ENCODE measurements at regions not wholly inside any gene's neighbourhood (a gene's known extent, or its start where the extent isn't known, plus 50 kb on each side); places are given as distances from the start of the nearest gene placed in this dataset.

DNA sequence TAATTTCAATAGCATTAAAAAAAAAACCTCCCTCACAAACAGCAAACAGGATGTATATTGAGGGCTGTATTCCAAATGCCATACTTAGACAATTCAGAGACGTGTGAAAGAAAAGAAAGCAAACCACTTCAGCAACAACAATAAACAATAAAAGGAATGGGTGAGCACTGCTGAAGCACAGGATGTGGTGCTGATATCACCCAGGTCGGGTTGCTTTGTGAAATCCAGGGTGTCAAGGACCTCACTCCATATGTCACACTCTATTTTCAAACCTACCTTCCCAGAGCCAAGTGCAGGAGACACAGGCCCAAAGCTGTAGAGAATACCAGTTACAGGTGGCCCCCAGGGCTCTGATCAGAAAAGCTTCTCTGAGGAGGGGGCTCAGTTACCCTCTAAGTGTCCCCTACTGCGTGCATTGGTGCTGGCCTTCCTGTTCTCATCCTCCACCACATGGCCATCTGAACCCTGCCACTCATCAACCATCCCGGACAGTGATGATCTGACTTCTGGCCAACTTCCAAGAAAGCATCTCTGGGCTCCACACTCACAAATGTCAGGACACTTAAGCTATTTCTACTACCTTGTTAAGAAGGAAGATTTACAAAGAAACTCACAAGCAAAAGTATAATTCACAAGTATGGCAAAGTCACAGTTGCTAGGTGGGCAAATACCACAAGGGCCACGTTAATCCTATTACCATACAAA lies 363.0 kb downstream of the SS18 start:
- in situ Hi-C loops (cut with HindIII; ENCODE audit: low pct_unique_long_range_greater_than_20kb, low sequenced_read_pairs): no loop called here
- no peak for TF ChIP-seq JUND (IDR thresholded peaks at IDR 0.05; ENCODE audit: low read depth)
- no peak for DNase-seq (ENCODE audit: low read depth in 1 of 2, low spot score in 1 of 2)

DNA sequence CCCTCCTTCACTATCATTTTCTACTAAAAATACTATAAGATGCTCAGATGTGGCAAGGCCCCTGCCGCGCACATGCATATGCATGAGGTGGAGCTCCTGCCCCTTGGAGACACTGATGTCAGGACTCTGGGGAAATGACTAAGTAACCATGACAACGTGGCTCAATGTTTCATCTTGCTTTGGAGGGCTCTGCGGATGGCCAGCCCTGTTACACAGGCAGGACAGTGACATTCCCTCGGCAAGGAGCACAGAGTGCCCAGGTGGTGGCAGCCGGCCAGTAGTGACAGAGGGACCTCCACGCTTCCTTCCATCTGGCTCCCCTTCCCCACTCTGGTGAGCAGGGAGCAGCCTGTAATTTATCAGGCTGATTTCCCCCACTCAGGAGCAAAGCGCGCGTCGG lies 364.1 kb downstream of the SS18 start:
- DNase-seq (ENCODE audit: low read depth in 1 of 2, low spot score in 1 of 2): no peak
- in situ Hi-C loops (cut with HindIII; ENCODE audit: low pct_unique_long_range_greater_than_20kb, low sequenced_read_pairs): no loop called here
- no peak for TF ChIP-seq JUND (IDR thresholded peaks at IDR 0.05; ENCODE audit: low read depth)

DNA sequence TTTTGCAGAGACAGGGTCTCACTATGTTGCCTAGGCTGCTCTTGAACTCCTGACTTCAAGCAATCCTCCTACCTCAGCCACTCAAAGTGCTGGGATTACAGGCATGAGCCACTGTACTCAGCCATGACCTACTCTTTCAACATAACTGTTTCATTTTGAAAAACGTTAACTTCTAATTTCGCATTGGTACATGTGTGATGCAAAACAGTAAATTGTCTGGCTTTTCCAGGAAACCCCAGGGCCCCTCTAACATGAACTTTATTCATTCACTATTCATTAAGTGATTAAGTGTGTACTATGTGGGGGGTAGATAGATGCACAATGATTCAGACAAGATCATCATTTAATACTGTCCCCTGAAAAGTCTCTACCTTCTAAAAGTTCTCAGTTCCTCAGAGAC lies 364.9 kb downstream of the SS18 start:
- no peak for TF ChIP-seq JUND (IDR thresholded peaks at IDR 0.05; ENCODE audit: low read depth)
- DNase-seq (ENCODE audit: low read depth in 1 of 2, low spot score in 1 of 2): no peak
- in situ Hi-C loops (cut with HindIII; ENCODE audit: low pct_unique_long_range_greater_than_20kb, low sequenced_read_pairs): no loop called here

DNA sequence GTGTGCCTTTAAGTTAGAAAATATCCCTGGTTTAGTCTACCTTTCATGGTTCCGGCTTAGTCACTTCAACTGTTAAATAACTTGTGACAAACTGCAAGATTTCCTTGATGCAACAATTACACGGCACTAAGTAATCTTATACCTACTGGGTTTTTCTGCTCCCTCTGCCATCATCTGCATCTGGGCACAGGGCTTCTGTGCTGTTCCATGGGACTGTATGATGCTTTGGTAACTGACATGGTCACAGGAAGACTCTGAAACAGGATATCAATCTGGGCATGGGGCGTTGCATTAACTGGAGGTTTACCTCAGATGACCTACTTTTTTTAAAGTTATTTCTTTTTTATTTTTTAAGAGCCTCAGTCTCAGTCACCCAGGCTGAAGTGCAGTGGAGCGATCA lies 365.4 kb downstream of the SS18 start:
- in situ Hi-C loops (cut with HindIII; ENCODE audit: low pct_unique_long_range_greater_than_20kb, low sequenced_read_pairs): no loop called here
- DNase-seq (ENCODE audit: low read depth in 1 of 2, low spot score in 1 of 2): no peak
- no peak for TF ChIP-seq JUND (IDR thresholded peaks at IDR 0.05; ENCODE audit: low read depth)

DNA sequence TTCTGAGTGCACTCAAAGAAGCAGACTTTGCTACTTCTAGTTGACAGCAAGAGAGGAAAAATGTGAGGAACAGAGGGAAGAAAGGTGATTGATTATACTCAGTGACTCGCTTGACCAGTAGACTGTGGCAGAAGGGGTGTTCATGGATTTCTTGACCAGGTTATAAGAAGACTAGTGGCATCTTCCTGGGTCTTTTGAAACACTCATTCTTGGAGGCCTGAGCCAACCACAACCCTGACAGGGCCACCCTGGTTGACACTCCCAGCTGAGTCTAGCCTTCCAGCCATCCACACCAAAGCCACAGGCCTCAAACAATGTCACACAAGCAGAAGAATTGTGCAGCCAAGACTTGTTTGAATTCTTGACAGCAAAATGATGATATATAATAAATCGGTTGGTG lies 366.3 kb downstream of the SS18 start:
- no peak for DNase-seq (ENCODE audit: low read depth in 1 of 2, low spot score in 1 of 2)
- in situ Hi-C loops (cut with HindIII; ENCODE audit: low pct_unique_long_range_greater_than_20kb, low sequenced_read_pairs): no loop called here
- TF ChIP-seq JUND (IDR thresholded peaks at IDR 0.05; ENCODE audit: low read depth): no peak

DNA sequence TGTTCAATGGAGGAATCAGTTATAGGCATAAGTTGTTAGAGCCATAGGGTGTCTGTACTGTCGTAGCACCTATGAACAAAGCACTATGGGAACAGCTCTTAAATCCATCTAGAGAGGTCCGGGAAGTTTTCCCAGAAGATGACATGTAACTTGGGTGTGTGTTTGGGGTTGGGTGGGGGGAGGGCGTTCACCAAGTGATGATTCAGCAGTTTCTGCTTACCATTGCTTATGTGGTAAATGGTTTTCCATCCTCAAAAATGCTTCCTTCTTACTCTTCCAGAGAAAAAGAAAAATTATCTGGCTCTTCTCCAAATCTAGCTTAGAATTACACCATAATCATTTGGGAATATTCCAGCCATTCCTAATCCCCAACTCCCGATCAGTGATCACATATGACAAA lies 361.1 kb upstream of the ZNF521 start:
- in situ Hi-C loops (cut with HindIII; ENCODE audit: low pct_unique_long_range_greater_than_20kb, low sequenced_read_pairs): no loop called here
- no peak for DNase-seq (ENCODE audit: low read depth in 1 of 2, low spot score in 1 of 2)
- no peak for TF ChIP-seq JUND (IDR thresholded peaks at IDR 0.05; ENCODE audit: low read depth)

DNA sequence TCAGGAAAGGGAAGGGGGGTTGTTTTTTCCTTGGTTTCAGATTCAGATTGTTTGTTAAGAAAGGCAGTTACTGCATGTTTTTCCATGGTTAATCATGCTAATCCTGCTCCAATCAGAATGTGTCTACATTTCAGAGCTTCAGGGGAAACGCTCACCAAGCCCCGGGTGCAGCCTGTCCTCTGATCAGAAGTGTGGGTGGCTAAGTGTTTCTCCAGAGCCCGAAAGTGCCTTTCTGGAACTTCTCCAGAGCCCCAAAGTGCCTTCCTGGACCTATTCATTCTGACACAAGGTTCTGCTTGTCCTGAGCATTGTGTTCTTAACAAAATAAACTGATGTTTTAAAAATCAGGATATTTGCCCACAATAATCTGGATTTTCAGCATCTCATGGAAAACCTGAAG lies 359.0 kb upstream of the ZNF521 start:
- in situ Hi-C loops (cut with HindIII; ENCODE audit: low pct_unique_long_range_greater_than_20kb, low sequenced_read_pairs): no loop called here

DNA sequence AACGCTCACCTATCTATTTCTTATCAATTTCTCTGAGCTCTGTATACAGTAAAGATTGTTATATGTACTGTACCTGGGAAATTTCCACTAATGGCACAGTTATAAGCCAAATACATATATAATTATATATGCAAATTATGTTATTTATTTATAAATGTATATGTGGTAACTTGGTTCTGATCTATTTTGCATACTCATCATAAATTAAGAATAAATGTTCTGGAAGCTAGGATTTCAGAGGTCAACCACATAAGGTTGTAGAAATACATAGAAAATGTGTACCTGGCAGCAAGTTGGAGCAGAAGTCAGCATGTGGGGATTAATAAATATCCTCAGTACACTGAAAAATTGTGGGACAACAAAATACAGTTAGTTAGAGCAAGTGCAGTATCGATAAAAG lies 353.7 kb upstream of the ZNF521 start:
- no peak for DNase-seq (ENCODE audit: low read depth in 1 of 2, low spot score in 1 of 2)
- no peak for TF ChIP-seq JUND (IDR thresholded peaks at IDR 0.05; ENCODE audit: low read depth)
- in situ Hi-C loops (cut with HindIII; ENCODE audit: low pct_unique_long_range_greater_than_20kb, low sequenced_read_pairs): no loop called here

More for the DNA sequence above, 359.0 kb upstream of the ZNF521 start:
- no peak for DNase-seq (ENCODE audit: low read depth in 1 of 2, low spot score in 1 of 2)
- no peak for TF ChIP-seq JUND (IDR thresholded peaks at IDR 0.05; ENCODE audit: low read depth)

DNA sequence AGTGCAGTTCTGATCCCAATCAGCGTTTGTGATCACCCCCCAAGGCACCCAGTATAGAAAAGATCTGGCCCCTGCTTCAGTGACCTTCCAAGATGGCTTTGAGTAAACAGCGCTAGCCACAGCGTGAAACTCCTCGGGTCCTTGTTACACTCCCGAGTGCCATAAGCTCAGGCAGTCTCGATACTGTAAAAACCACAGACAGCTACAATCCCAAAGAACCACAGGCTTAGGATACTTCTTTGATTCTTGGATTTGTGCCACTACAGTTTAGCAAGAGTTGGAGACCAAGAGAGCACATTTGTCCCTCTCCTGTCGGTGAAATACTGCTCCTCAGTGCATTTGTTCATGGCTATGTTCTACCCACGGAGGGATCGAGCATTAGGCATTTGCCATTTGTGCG lies 352.5 kb upstream of the ZNF521 start:
- TF ChIP-seq JUND (IDR thresholded peaks at IDR 0.05; ENCODE audit: low read depth): no peak
- in situ Hi-C loops (cut with HindIII; ENCODE audit: low pct_unique_long_range_greater_than_20kb, low sequenced_read_pairs): no loop called here
- no peak for DNase-seq (ENCODE audit: low read depth in 1 of 2, low spot score in 1 of 2)

DNA sequence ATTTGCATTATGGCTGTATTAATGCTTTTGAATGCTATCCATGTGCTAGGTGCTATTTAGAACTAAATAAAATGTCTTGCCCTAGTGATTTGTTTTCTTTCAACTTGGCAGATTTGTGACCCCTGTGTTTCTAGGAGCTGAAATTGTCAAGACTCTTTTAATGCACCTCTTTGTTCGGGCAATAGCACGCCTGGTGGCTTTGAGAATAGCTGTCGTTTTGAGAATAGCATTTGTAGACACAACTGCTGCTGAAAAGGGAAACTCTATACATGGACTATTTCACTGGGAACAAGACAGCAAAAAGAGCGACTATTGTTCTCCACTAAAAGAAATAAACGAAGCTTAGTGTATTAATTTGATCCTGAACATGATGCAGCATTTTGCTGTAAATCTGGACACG lies 352.1 kb upstream of the ZNF521 start:
- no peak for DNase-seq (ENCODE audit: low read depth in 1 of 2, low spot score in 1 of 2)
- in situ Hi-C loops (cut with HindIII; ENCODE audit: low pct_unique_long_range_greater_than_20kb, low sequenced_read_pairs): no loop called here
- TF ChIP-seq JUND (IDR thresholded peaks at IDR 0.05; ENCODE audit: low read depth): no peak

DNA sequence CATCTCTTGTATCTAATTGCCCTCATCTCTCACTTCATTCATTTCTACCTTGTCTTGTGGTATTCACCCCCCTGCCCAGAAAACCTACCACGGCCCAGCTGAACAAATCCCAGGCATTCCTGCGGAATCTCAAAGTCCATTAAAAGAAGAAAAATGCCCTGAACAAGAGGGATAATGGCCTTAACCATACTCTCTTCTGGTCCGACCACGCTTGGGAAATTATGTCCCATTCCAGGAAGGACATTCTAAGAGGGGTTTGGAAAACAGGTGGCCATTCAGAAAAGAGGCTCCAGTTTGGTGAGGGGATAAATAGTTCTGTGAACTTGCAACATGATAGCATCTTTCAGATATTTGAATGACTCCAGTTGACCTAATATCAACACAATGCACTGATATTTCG lies 349.9 kb upstream of the ZNF521 start:
- in situ Hi-C loops (cut with HindIII; ENCODE audit: low pct_unique_long_range_greater_than_20kb, low sequenced_read_pairs): no loop called here
- TF ChIP-seq JUND (IDR thresholded peaks at IDR 0.05; ENCODE audit: low read depth): no peak
- DNase-seq (ENCODE audit: low read depth in 1 of 2, low spot score in 1 of 2): no peak

DNA sequence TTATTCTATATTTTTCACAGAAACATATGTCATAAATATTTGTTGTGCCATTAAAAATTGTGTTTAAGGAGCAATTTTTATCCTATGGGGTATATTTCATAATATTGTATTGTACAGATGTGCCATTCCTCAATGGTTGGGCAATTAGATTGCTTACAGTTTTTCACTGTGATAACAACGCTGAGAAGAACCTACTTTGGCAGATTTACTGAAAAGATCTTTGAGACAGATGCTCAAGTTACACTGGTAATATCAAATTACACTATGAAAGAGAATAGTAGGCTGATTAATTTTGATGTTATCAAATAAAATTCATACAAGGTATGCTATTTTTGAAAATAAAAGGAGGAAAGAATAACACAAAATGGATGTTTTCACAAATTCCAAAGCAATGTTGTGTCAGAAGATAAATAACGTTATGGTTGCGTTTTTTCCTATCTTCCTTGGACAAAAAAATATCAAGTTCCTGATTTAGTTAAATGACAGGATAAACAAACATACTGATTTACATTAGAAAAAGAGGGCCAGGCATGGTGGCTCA lies 335.1 kb upstream of the ZNF521 start:
- in situ Hi-C loops (cut with HindIII; ENCODE audit: low pct_unique_long_range_greater_than_20kb, low sequenced_read_pairs): no loop called here
- TF ChIP-seq JUND (IDR thresholded peaks at IDR 0.05; ENCODE audit: low read depth): no peak
- no peak for DNase-seq (ENCODE audit: low read depth in 1 of 2, low spot score in 1 of 2)

DNA sequence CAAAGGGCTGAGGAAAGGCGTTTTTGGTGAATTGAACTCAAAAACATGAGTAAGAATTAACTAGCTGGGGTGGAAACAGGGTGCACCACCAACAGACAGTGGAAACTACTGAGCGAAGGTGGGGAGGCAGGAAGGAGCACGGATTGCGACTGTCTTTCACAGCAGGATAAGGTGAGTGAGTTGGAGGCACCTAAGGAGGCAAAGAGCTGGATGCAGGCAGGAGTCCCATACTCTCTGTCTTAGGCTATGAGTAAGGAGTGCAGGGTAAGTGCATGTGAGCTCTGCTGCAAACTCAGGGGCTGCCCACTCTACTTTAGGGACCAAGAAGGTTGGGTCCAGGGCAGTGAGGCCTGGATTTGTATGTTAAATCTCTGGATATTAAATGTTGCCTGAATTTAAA lies 333.1 kb upstream of the ZNF521 start:
- in situ Hi-C loops (cut with HindIII; ENCODE audit: low pct_unique_long_range_greater_than_20kb, low sequenced_read_pairs): no loop called here
- no peak for TF ChIP-seq JUND (IDR thresholded peaks at IDR 0.05; ENCODE audit: low read depth)
- DNase-seq (ENCODE audit: low read depth in 1 of 2, low spot score in 1 of 2): no peak

DNA sequence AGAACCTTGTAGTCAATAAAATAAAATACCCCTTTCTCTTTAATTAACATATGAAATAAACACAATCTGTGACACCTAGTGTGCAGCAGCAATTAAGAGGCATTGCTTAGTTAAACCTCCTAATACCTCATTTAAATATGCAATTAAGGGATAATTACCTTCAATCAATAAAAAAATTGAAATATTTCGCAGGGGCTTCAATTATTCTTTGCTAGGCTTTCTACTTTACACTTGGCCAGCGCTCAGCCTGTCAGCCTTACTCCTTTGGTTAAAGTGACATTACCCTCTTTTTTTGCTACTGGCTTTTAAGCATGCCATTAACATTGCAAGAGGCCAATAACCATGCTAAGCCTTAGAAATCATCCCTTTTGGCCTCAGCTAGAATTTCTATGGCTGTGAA lies 327.5 kb upstream of the ZNF521 start:
- no peak for TF ChIP-seq JUND (IDR thresholded peaks at IDR 0.05; ENCODE audit: low read depth)
- in situ Hi-C loops (cut with HindIII; ENCODE audit: low pct_unique_long_range_greater_than_20kb, low sequenced_read_pairs): no loop called here
- DNase-seq (ENCODE audit: low read depth in 1 of 2, low spot score in 1 of 2): no peak

Measured in T47D (cell line).